A549 (cell line): ENCODE measurements at regions not wholly inside any gene's neighbourhood (a gene's known extent, or its start where the extent isn't known, plus 50 kb on each side); places are given as distances from the start of the nearest gene placed in this dataset.

Experiments
- ATAC-seq, 2 experiments: fragments of 200-7000 bp in 1 of 2; fragments of >200 bp in 1 of 2; cut with Nextera tagmentation in 1 of 2; cut with Tn5 transposase in 1 of 2; 3 replicates each; pipeline versions ENCODE4 v1.8.0 to v1.9.1; 2018 to 2020; ENCODE audit warnings: mild to moderate bottlenecking in 1 of 2, moderate library complexity in 1 of 2
- CTCF ChIA-PET: fragments of 300-600 bp; sonication (Branson Sonifier 250); formaldehyde crosslinking; extraction: SDS; loops from one replicate; lab custom pipeline; 2021; ENCODE audit warnings: antibody characterized with exemption, inconsistent platforms; lab: Yijun Ruan, JAX
- POLR2A ChIA-PET: fragments of 350-600 bp; formaldehyde crosslinking; extraction: SDS; loops from one replicate; lab custom pipeline; 2021; ENCODE audit warnings: antibody characterized with exemption, inconsistent platforms; lab: Yijun Ruan, JAX
- DNase-seq, 2 experiments: peaks; one replicate each; pipeline versions ENCODE4 v3.0.0 to v3.0.0-alpha.2; 2011 to 2016; ENCODE audit warnings: low read depth in 1 of 2, low spot score in 1 of 2
- FAIRE-seq: peaks from 2 replicates; lab custom pipeline; 2011; peaks lifted over from hg19 to GRCh38; lab: Jason Lieb, UNC
- H3K27ac ChIP-seq, 2 experiments: fragments of >200 bp; sonication (Bioruptor Twin); formaldehyde crosslinking; 3 replicates each; pipeline ENCODE4 v1.5.1; 2016 to 2017
- H3K4me1 ChIP-seq: fragments of >200 bp; sonication (Bioruptor Twin); formaldehyde crosslinking; 3 replicates; pipeline ENCODE4 v1.6.1; 2016
- H3K4me2 ChIP-seq: fragments of >200 bp; sonication (Bioruptor Twin); formaldehyde crosslinking; 3 replicates; pipeline ENCODE4 v1.6.1; 2016
- H3K4me3 ChIP-seq: fragments of >200 bp; sonication (Bioruptor Twin); formaldehyde crosslinking; 3 replicates; pipeline ENCODE4 v1.5.1; 2016
- H3K9me3 ChIP-seq: fragments of >200 bp; sonication (Bioruptor Twin); formaldehyde crosslinking; 3 replicates; pipeline ENCODE4 v1.6.1; 2016
- BHLHE40 ChIP-seq: IDR thresholded peaks from 2 replicates; pipeline ENCODE4 v1.6.1; 2012; ENCODE audit warnings: low read depth, low read length, inconsistent platforms
- CEBPB ChIP-seq, 2 experiments: fragments of >200 bp in 1 of 2; sonication (Bioruptor Twin) in 1 of 2; formaldehyde crosslinking in 1 of 2; IDR thresholded peaks; 2 replicates each; pipeline ENCODE4 v1.6.1; 2012 to 2016
- CHD4 ChIP-seq: fragments of 200-600 bp; sonication (generic); IDR thresholded peaks from 2 replicates; pipeline ENCODE4 v1.6.1; 2016; ENCODE audit warnings: antibody characterized with exemption, mild to moderate bottlenecking, borderline replicate concordance
- EHF ChIP-seq: fragments of 250-450 bp; sonication (Bioruptor Pico); IDR thresholded peaks from 2 replicates; pipeline ENCODE4 v1.5.0; 2020; ENCODE audit warnings: mild to moderate bottlenecking
- EP300 ChIP-seq, 2 experiments: fragments of >200 bp; sonication (Bioruptor Twin); formaldehyde crosslinking; IDR thresholded peaks; 2 replicates in 1 of 2; 3 replicates in 1 of 2; pipeline ENCODE4 v1.6.1; 2016 to 2017
- ESRRA ChIP-seq: fragments of 150-350 bp; IDR thresholded peaks from 2 replicates; pipeline ENCODE4 v1.6.1; 2014; ENCODE audit warnings: mild to moderate bottlenecking, low read length, borderline replicate concordance
- GATA3 ChIP-seq: IDR thresholded peaks from 2 replicates; pipeline ENCODE4 v1.6.1; 2012; ENCODE audit warnings: borderline replicate concordance
- HEYL ChIP-seq: fragments of 250-450 bp; sonication (Bioruptor Pico); IDR thresholded peaks from 2 replicates; pipeline ENCODE4 v1.8.0; 2021; ENCODE audit warnings: mild to moderate bottlenecking, moderate library complexity
- HOXA7 ChIP-seq: fragments of 250-450 bp; sonication (Bioruptor Pico); IDR thresholded peaks from 2 replicates; pipeline ENCODE4 v1.5.0; 2020; ENCODE audit warnings: mild to moderate bottlenecking, moderate library complexity
- HOXB5 ChIP-seq: fragments of 250-450 bp; sonication (Bioruptor Pico); IDR thresholded peaks from 2 replicates; pipeline ENCODE4 v1.5.0; 2020; ENCODE audit warnings: mild to moderate bottlenecking, moderate library complexity
- JUNB ChIP-seq: fragments of >200 bp; sonication (Bioruptor Twin); formaldehyde crosslinking; IDR thresholded peaks from 2 replicates; pipeline ENCODE4 v1.6.1; 2016
- KDM1A ChIP-seq: fragments of 200-600 bp; sonication (generic); IDR thresholded peaks from 2 replicates; pipeline ENCODE4 v1.6.1; 2016; ENCODE audit warnings: low read depth, mild to moderate bottlenecking
- MAFK ChIP-seq: fragments of 450-650 bp; IDR thresholded peaks from 2 replicates; pipeline ENCODE4 v1.6.1; 2014; ENCODE audit not compliant: partially characterized antibody
- MAZ ChIP-seq: fragments of 150-350 bp; IDR thresholded peaks from 2 replicates; pipeline ENCODE4 v1.6.1; 2014; ENCODE audit warnings: antibody characterized with exemption, low read depth, low read length, borderline replicate concordance
- NR3C1 ChIP-seq: fragments of >200 bp; sonication (Bioruptor Twin); formaldehyde crosslinking; IDR thresholded peaks from 3 replicates; pipeline ENCODE4 v1.6.1; 2017
- POLR2A ChIP-seq: IDR thresholded peaks from 2 replicates; pipeline ENCODE4 v1.6.1; 2012; ENCODE audit warnings: mild to moderate bottlenecking, low read length
- RFX5 ChIP-seq: fragments of 450-650 bp; IDR thresholded peaks from 2 replicates; pipeline ENCODE4 v1.7.1; 2014; ENCODE audit warnings: antibody characterized with exemption, mild to moderate bottlenecking, moderate library complexity
- RNF2 ChIP-seq: fragments of 200-600 bp; sonication (generic); IDR thresholded peaks from 2 replicates; pipeline ENCODE4 v1.6.1; 2016; ENCODE audit warnings: low read depth, mild to moderate bottlenecking, antibody characterized with exemption, moderate library complexity, borderline replicate concordance
- SMC3 ChIP-seq: fragments of >200 bp; sonication (Bioruptor Twin); formaldehyde crosslinking; IDR thresholded peaks from 3 replicates; pipeline ENCODE4 v1.6.1; 2018; ENCODE audit warnings: inconsistent platforms
- SREBF2 ChIP-seq: fragments of 450-650 bp; IDR thresholded peaks from 2 replicates; pipeline ENCODE4 v1.6.1; 2014; ENCODE audit warnings: mild to moderate bottlenecking, moderate library complexity
- ZNF302 ChIP-seq: fragments of 250-450 bp; sonication (Bioruptor Pico); IDR thresholded peaks from 2 replicates; pipeline ENCODE4 v1.9.0; 2021; ENCODE audit warnings: inconsistent platforms, mild to moderate bottlenecking, moderate library complexity
- WGBS: methylation state at CpG from one replicate; pipeline ENCODE4 v1.1.6; 2017; ENCODE audit errors: missing lambda C conversion rate; 5-methylcytosine and 5-hydroxymethylcytosine counted together
- TF ChIP-seq, protein P1 (sequence below): fragments of >200 bp; sonication (Bioruptor Twin); formaldehyde crosslinking; IDR thresholded peaks from 3 replicates; pipeline ENCODE4 v1.5.1; 2016
- TF ChIP-seq, protein P2 (sequence below): fragments of 250-450 bp; sonication (Bioruptor Pico); IDR thresholded peaks from 2 replicates; pipeline ENCODE4 v1.5.0; 2020; ENCODE audit warnings: low read depth, mild to moderate bottlenecking, moderate library complexity
- TF ChIP-seq, protein P3 (sequence below): fragments of 250-450 bp; sonication (Bioruptor Pico); IDR thresholded peaks from 2 replicates; pipeline ENCODE4 v1.5.0; 2021; ENCODE audit warnings: mild to moderate bottlenecking, moderate library complexity, borderline replicate concordance

DNA sequence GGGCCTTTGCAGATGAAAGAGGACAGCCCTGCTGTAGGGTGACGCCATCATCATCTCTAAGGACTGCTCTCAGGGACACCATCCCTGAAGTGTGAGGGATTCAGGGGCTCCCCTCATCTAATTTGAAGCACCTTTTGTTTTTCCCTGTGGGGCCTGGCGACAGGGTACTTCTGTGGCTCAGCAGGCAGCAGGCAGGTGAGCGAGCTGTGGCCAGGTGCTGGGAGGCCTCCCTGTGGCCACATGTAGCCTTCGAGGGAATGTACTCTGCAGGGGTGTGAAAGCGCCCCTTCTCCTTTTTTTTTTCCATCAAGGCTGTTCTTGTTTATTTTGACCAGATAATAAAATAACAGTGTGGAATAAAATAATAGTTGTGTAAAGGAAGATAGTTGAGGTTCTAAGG lies 118.2 kb upstream of the DPP6 start:
- DNase-seq, result no peak
- Histone ChIP-seq H3K4me2 (no peak overlapping the region), H3K4me3 (no peak overlapping the region), H3K9me3 (no peaks in the 10 kb centered on the region), H3K27ac (no peak overlapping the region), H3K4me1 (no peaks in the 10 kb centered on the region)
- CTCF ChIA-PET, result no interaction called here
- TF ChIP-seq JUNB (no peak), SMC3 (no peak), MAFK (no peak), HOXB5 (no peak), HEYL (CRISPR knock-in tag) (no peak), EHF (no peak), HOXA7 (no peak), KDM1A (no peak), GATA3 (no peak), NR3C1 (no peak), CEBPB (IDR thresholded peaks at IDR 0.05) (no peak), POLR2A (no peak), RFX5 (no peak), ESRRA (no peak)
- TF ChIP-seq, protein P1, sequence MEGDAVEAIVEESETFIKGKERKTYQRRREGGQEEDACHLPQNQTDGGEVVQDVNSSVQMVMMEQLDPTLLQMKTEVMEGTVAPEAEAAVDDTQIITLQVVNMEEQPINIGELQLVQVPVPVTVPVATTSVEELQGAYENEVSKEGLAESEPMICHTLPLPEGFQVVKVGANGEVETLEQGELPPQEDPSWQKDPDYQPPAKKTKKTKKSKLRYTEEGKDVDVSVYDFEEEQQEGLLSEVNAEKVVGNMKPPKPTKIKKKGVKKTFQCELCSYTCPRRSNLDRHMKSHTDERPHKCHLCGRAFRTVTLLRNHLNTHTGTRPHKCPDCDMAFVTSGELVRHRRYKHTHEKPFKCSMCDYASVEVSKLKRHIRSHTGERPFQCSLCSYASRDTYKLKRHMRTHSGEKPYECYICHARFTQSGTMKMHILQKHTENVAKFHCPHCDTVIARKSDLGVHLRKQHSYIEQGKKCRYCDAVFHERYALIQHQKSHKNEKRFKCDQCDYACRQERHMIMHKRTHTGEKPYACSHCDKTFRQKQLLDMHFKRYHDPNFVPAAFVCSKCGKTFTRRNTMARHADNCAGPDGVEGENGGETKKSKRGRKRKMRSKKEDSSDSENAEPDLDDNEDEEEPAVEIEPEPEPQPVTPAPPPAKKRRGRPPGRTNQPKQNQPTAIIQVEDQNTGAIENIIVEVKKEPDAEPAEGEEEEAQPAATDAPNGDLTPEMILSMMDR, result no peak
- TF ChIP-seq, protein P2, sequence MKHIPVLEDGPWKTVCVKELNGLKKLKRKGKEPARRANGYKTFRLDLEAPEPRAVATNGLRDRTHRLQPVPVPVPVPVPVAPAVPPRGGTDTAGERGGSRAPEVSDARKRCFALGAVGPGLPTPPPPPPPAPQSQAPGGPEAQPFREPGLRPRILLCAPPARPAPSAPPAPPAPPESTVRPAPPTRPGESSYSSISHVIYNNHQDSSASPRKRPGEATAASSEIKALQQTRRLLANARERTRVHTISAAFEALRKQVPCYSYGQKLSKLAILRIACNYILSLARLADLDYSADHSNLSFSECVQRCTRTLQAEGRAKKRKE (CRISPR knock-in tag), result no peak
- WGBS, result 8% methylated on average over 5 of the region's 5 CpGs
- POLR2A ChIA-PET, result no interaction called here
- no peak for FAIRE-seq
- no peak for ATAC-seq

DNA sequence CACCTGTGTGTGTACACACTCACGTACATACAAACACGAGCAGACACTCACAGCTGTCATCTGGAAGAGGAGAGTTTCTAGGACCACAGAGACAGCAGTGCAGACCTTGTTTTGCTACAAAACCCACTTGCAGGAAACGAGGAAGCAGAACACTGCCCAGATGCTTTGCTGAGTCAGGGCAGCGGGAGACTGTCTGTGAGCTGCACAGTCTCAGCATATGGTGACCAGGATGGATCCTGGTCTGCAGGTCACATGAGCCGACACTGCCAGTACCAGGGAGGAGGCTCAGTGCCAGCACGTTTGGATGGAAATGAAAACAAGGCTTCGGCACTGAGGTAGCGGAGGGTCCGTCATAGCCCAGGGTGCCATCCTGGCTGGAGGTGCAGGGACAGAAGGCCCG lies 117.6 kb upstream of the DPP6 start:
- DNase-seq, result no peak
- H3K4me3 ChIP-seq, result no peak overlapping the region
- no peaks in the 10 kb centered on the region for H3K9me3 ChIP-seq
- no peak overlapping the region for H3K4me2 ChIP-seq
- ChIA-PET CTCF (no interaction called here), POLR2A (no interaction called here)
- no peak overlapping the region for H3K27ac ChIP-seq
- no peak for FAIRE-seq
- WGBS, result 26% methylated on average over 10 of the region's 10 CpGs
- H3K4me1 ChIP-seq, result no peaks in the 10 kb centered on the region
- TF ChIP-seq, protein P2 (CRISPR knock-in tag), result no peak
- TF ChIP-seq MAZ (no peak), ZNF302 (no peak), EP300 (IDR thresholded peaks at IDR 0.05) (no peak), CHD4 (no peak), SREBF2 (no peak), BHLHE40 (no peak), POLR2A (no peak), GATA3 (no peak), RNF2 (no peak)
- TF ChIP-seq, protein P3, sequence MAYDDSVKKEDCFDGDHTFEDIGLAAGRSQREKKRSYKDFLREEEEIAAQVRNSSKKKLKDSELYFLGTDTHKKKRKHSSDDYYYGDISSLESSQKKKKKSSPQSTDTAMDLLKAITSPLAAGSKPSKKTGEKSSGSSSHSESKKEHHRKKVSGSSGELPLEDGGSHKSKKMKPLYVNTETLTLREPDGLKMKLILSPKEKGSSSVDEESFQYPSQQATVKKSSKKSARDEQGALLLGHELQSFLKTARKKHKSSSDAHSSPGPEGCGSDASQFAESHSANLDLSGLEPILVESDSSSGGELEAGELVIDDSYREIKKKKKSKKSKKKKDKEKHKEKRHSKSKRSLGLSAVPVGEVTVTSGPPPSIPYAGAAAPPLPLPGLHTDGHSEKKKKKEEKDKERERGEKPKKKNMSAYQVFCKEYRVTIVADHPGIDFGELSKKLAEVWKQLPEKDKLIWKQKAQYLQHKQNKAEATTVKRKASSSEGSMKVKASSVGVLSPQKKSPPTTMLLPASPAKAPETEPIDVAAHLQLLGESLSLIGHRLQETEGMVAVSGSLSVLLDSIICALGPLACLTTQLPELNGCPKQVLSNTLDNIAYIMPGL (CRISPR knock-in tag), result no peak
- ATAC-seq, result no peak
